HEK293 (cell line): ENCODE measurements at regions not wholly inside any gene's neighbourhood (a gene's known extent, or its start where the extent isn't known, plus 50 kb on each side); places are given as distances from the start of the nearest gene placed in this dataset.

Source experiments
- CTCF ChIA-PET: fragments of 350-600 bp; formaldehyde crosslinking; extraction: SDS; loops from one replicate; lab custom pipeline; 2021; ENCODE audit warnings: antibody characterized with exemption; lab: Yijun Ruan, JAX
- POLR2A ChIA-PET: fragments of 300-600 bp; formaldehyde crosslinking; extraction: SDS; loops from one replicate; lab custom pipeline; 2020; ENCODE audit warnings: antibody characterized with exemption, inconsistent platforms; lab: Yijun Ruan, JAX
- H3K27ac ChIP-seq: fragments of 200-500 bp; sonication (Bioruptor generic); 2 replicates; pipeline ENCODE4 v1.5.1; 2014; ENCODE audit warnings: low read depth, low read length, control low read depth, inconsistent platforms; ENCODE audit errors: extremely low read depth
- H3K36me3 ChIP-seq, 2 experiments: fragments of 200-500 bp in 1 of 2; sonication (Bioruptor generic) in 1 of 2; 1 replicate in 1 of 2; 2 replicates in 1 of 2; pipeline ENCODE4 v1.5.1; 2014 to 2017; ENCODE audit warnings: inconsistent platforms in 2 of 2, low read length in 2 of 2; ENCODE audit not compliant: control insufficient read depth in 2 of 2, insufficient read depth in 1 of 2
- H3K4me1 ChIP-seq: fragments of 200-500 bp; sonication (Bioruptor generic); 2 replicates; pipeline ENCODE4 v1.5.1; 2014; ENCODE audit warnings: mild to moderate bottlenecking, low read length, inconsistent platforms; ENCODE audit not compliant: control insufficient read depth, insufficient read depth
- H3K4me3 ChIP-seq: 2 replicates; pipeline ENCODE4 v1.5.1; 2011; ENCODE audit warnings: low read depth, mild to moderate bottlenecking, control low read depth, low read length, moderate library complexity
- H3K9me3 ChIP-seq: fragments of 200-500 bp; sonication (Bioruptor generic); 2 replicates; pipeline ENCODE4 v1.5.1; 2014; ENCODE audit warnings: low read depth, low read length, inconsistent platforms; ENCODE audit not compliant: control insufficient read depth, insufficient read depth
- AEBP2 ChIP-seq: fragments of 450-650 bp; formaldehyde crosslinking; IDR thresholded peaks from 2 replicates; pipeline ENCODE4 v1.5.1; 2016; ENCODE audit warnings: missing biosample characterization, missing genetic modification characterization, borderline replicate concordance
- BCL11A ChIP-seq: fragments of 450-650 bp; formaldehyde crosslinking; IDR thresholded peaks from 2 replicates; pipeline ENCODE4 v1.5.1; 2016; ENCODE audit warnings: low read depth, missing biosample characterization, missing genetic modification characterization
- FEZF1 ChIP-seq: fragments of 450-650 bp; formaldehyde crosslinking; IDR thresholded peaks from 2 replicates; pipeline ENCODE4 v1.5.1; 2016; ENCODE audit warnings: missing biosample characterization, missing genetic modification characterization
- INSM2 ChIP-seq: fragments of 450-650 bp; formaldehyde crosslinking; IDR thresholded peaks from 2 replicates; pipeline ENCODE4 v1.5.1; 2016; ENCODE audit warnings: missing biosample characterization, missing genetic modification characterization
- KLF10 ChIP-seq: fragments of 450-650 bp; IDR thresholded peaks from 2 replicates; pipeline ENCODE4 v1.5.1; 2018; ENCODE audit warnings: missing biosample characterization, mild to moderate bottlenecking, missing genetic modification characterization
- SALL2 ChIP-seq: fragments of 450-650 bp; formaldehyde crosslinking; IDR thresholded peaks from 2 replicates; pipeline ENCODE4 v1.5.0; 2017; ENCODE audit warnings: missing biosample characterization, mild to moderate bottlenecking, missing genetic modification characterization, borderline replicate concordance
- TRIM28 ChIP-seq: IDR thresholded peaks from 2 replicates; pipeline ENCODE4 v1.6.1; 2011; ENCODE audit warnings: low read length, control low read depth, borderline replicate concordance
- TSHZ1 ChIP-seq: fragments of 450-650 bp; formaldehyde crosslinking; IDR thresholded peaks from 2 replicates; pipeline ENCODE4 v1.5.1; 2016; ENCODE audit warnings: missing biosample characterization, missing genetic modification characterization, borderline replicate concordance
- ZEB2 ChIP-seq: fragments of 450-650 bp; formaldehyde crosslinking; IDR thresholded peaks from 2 replicates; pipeline ENCODE4 v1.5.1; 2016; ENCODE audit warnings: missing biosample characterization, missing genetic modification characterization
- ZFHX2 ChIP-seq: fragments of 450-650 bp; formaldehyde crosslinking; conservative IDR thresholded peaks from 2 replicates; pipeline ENCODE4 v1.5.1; 2016; ENCODE audit warnings: missing biosample characterization, missing genetic modification characterization
- ZNF114 ChIP-seq: fragments of 450-650 bp; formaldehyde crosslinking; IDR thresholded peaks from 2 replicates; pipeline ENCODE4 v1.5.0; 2017; ENCODE audit warnings: missing biosample characterization, missing genetic modification characterization
- ZNF184 ChIP-seq: fragments of 450-650 bp; IDR thresholded peaks from 2 replicates; pipeline ENCODE4 v1.5.1; 2018; ENCODE audit warnings: missing biosample characterization, mild to moderate bottlenecking, missing genetic modification characterization
- ZNF350 ChIP-seq: fragments of 450-650 bp; formaldehyde crosslinking; IDR thresholded peaks from 2 replicates; pipeline ENCODE4 v1.5.0; 2017; ENCODE audit warnings: missing biosample characterization, mild to moderate bottlenecking, missing genetic modification characterization
- ZNF362 ChIP-seq: fragments of 450-650 bp; formaldehyde crosslinking; IDR thresholded peaks from 2 replicates; pipeline ENCODE4 v1.5.1; 2016; ENCODE audit warnings: missing biosample characterization, missing genetic modification characterization
- ZNF394 ChIP-seq: fragments of 450-650 bp; formaldehyde crosslinking; IDR thresholded peaks from 2 replicates; pipeline ENCODE4 v1.5.1; 2016; ENCODE audit warnings: missing biosample characterization, missing genetic modification characterization, mild to moderate bottlenecking, moderate library complexity, borderline replicate concordance
- ZNF404 ChIP-seq: fragments of 450-650 bp; formaldehyde crosslinking; IDR thresholded peaks from 2 replicates; pipeline ENCODE4 v1.5.1; 2017; ENCODE audit warnings: missing biosample characterization, missing genetic modification characterization
- ZNF521 ChIP-seq: fragments of 450-650 bp; formaldehyde crosslinking; IDR thresholded peaks from 2 replicates; pipeline ENCODE4 v1.5.1; 2017; ENCODE audit warnings: missing biosample characterization, mild to moderate bottlenecking, missing genetic modification characterization
- ZNF530 ChIP-seq: fragments of 450-650 bp; formaldehyde crosslinking; IDR thresholded peaks from 2 replicates; pipeline ENCODE4 v1.5.1; 2016; ENCODE audit warnings: low read depth, missing biosample characterization, missing genetic modification characterization
- ZNF561 ChIP-seq: fragments of 450-650 bp; IDR thresholded peaks from 2 replicates; pipeline ENCODE4 v1.5.1; 2018; ENCODE audit warnings: missing biosample characterization, missing genetic modification characterization, borderline replicate concordance
- ZNF645 ChIP-seq: fragments of 450-650 bp; formaldehyde crosslinking; IDR thresholded peaks from 2 replicates; pipeline ENCODE4; 2016; ENCODE audit warnings: missing biosample characterization, missing genetic modification characterization
- ZNF704 ChIP-seq: fragments of 450-650 bp; formaldehyde crosslinking; IDR thresholded peaks from 2 replicates; pipeline ENCODE4 v1.5.1; 2016; ENCODE audit warnings: missing biosample characterization, missing genetic modification characterization
- ZNF707 ChIP-seq: fragments of 450-650 bp; formaldehyde crosslinking; IDR thresholded peaks from 2 replicates; pipeline ENCODE4 v1.5.1; 2016; ENCODE audit warnings: missing biosample characterization, missing genetic modification characterization
- ZNF76 ChIP-seq: fragments of 450-650 bp; formaldehyde crosslinking; IDR thresholded peaks from 2 replicates; pipeline ENCODE4; 2016; ENCODE audit warnings: low read depth, missing biosample characterization, missing genetic modification characterization, borderline replicate concordance
- ZNF776 ChIP-seq: fragments of 450-650 bp; formaldehyde crosslinking; IDR thresholded peaks from 2 replicates; pipeline ENCODE4 v1.5.0; 2017; ENCODE audit warnings: missing biosample characterization, missing genetic modification characterization, borderline replicate concordance
- ZNF777 ChIP-seq: fragments of 450-650 bp; formaldehyde crosslinking; IDR thresholded peaks from 2 replicates; pipeline ENCODE4 v1.5.1; 2017; ENCODE audit warnings: missing biosample characterization, missing genetic modification characterization, borderline replicate concordance

- ChIA-PET POLR2A (no interaction called here), CTCF (interaction anchor here (0.6 kb wide), 1 partner anchor 41 kb away, joined by 6 read pairs; no protein-coding TSS in a partner anchor)
- H3K4me3 ChIP-seq = no peak overlapping the region
- no peaks in the 10 kb centered on the region for H3K4me1 ChIP-seq
- TF ChIP-seq ZNF521 (tag by site-specific recombination) = no peak
- TF ChIP-seq KLF10 (tag by site-specific recombination) = no peak
- no peak for TF ChIP-seq ZEB2
- TF ChIP-seq INSM2 (tag by site-specific recombination) = no peak
- no peak for TF ChIP-seq TRIM28
- TF ChIP-seq ZNF707 = no peak
- no peak for TF ChIP-seq ZNF76
- no peak for TF ChIP-seq FEZF1
- TF ChIP-seq, all 188 proteins: peak for 0
- Histone ChIP-seq H3K27ac (no peak overlapping the region), H3K36me3 (no peaks in the 10 kb centered on the region), H3K9me3 (no peaks in the 10 kb centered on the region)
Measured at GRCh38 chr1:69438056-69438795, 129.5 kb upstream of the LRRC7 start.

GRCh38 chr1:69441496-69441895, 126.2 kb upstream of the LRRC7 start:
- no peak overlapping the region for H3K4me3 ChIP-seq
- ChIA-PET POLR2A (no interaction called here), CTCF (no interaction called here)
- no peaks in the 10 kb centered on the region for H3K4me1 ChIP-seq
- no peak overlapping the region for H3K27ac ChIP-seq
- no peaks in the 10 kb centered on the region for H3K36me3 ChIP-seq
- no peaks in the 10 kb centered on the region for H3K9me3 ChIP-seq
- TF ChIP-seq ZFHX2 (tag by site-specific recombination) (no peak), ZNF350 (tag by site-specific recombination) (no peak), ZNF394 (tag by site-specific recombination) (no peak), ZNF776 (tag by site-specific recombination) (no peak), ZNF704 (tag by site-specific recombination) (no peak), ZNF530 (no peak), ZNF645 (tag by site-specific recombination) (no peak), ZNF362 (tag by site-specific recombination) (no peak), ZNF777 (tag by site-specific recombination) (no peak), ZNF184 (no peak), BCL11A (tag by site-specific recombination) (no peak), AEBP2 (tag by site-specific recombination) (no peak), ZNF76 (no peak), ZNF561 (tag by site-specific recombination) (no peak), TSHZ1 (tag by site-specific recombination) (no peak), SALL2 (tag by site-specific recombination) (no peak), ZNF114 (no peak), ZNF404 (tag by site-specific recombination) (no peak)
